ENCODE measurements at regions not wholly inside any gene's neighbourhood (a gene's known extent, or its start where the extent isn't known, plus 50 kb on each side); places are given as distances from the start of the nearest gene placed in this dataset.

DNA sequence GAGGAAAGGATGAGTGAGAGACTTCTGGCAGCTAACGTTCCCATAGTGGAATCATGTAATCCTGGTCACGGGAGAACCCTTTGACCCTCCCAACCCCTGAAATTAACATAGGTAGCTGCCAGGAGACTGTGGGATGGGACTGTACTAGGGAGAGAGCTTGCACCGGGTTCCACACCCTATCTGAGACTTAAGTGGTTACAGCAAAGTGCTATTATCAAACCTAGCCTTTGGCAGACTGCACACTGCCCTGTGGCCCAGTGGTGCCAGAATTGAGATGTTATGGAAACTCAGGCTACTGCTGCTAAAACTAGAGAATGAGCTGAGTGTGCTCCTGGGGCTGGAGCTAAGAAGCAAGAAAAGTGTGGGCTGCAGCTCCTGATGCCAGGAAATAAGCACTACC lies 79.6 kb upstream of the PDC start:
- TF ChIP-seq CTCF (conservative IDR thresholded peaks at IDR 0.05 in 1 of 2, IDR thresholded peaks at IDR 0.05 in 1 of 2; ENCODE audit: low read depth in 1 of 2, low read length in 2 of 2) (no peak), EZH2 (IDR thresholded peaks at IDR 0.05; ENCODE audit: low read length, missing control alignments) (no peak)

Data from fibroblast of lung (primary cell).